ENCODE measurements at regions not wholly inside any gene's neighbourhood (a gene's known extent, or its start where the extent isn't known, plus 50 kb on each side); places are given as distances from the start of the nearest gene placed in this dataset.

- TF ChIP-seq, protein P1, sequence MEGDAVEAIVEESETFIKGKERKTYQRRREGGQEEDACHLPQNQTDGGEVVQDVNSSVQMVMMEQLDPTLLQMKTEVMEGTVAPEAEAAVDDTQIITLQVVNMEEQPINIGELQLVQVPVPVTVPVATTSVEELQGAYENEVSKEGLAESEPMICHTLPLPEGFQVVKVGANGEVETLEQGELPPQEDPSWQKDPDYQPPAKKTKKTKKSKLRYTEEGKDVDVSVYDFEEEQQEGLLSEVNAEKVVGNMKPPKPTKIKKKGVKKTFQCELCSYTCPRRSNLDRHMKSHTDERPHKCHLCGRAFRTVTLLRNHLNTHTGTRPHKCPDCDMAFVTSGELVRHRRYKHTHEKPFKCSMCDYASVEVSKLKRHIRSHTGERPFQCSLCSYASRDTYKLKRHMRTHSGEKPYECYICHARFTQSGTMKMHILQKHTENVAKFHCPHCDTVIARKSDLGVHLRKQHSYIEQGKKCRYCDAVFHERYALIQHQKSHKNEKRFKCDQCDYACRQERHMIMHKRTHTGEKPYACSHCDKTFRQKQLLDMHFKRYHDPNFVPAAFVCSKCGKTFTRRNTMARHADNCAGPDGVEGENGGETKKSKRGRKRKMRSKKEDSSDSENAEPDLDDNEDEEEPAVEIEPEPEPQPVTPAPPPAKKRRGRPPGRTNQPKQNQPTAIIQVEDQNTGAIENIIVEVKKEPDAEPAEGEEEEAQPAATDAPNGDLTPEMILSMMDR (IDR thresholded peaks at IDR 0.05), result no peak
- no peak for TF ChIP-seq ZFX (IDR thresholded peaks at IDR 0.05; ENCODE audit: borderline replicate concordance)
These were observed 395.4 kb downstream of the SAMD5 start for GRCh38 chr6:147903931-147904330.
